ENCODE measurements at regions not wholly inside any gene's neighbourhood (a gene's known extent, or its start where the extent isn't known, plus 50 kb on each side); places are given as distances from the start of the nearest gene placed in this dataset.

- CTCF ChIA-PET, result interaction anchor here (0.9 to 1.3 kb wide), 2 partner anchors 14 to 15 kb away, joined by 3 read pairs; no protein-coding TSS in a partner anchor
- Histone ChIP-seq H3K27me3 (ENCODE audit: control insufficient read depth, insufficient read depth, low read length) (peaks cover 4% of the 10 kb centered on the region), H3K9me3 (ENCODE audit: control insufficient read depth, insufficient read depth, low read length) (no peaks in the 10 kb centered on the region), H3K27ac (ENCODE audit: low read depth, low read length) (no peak overlapping the region), H3K4me3 (ENCODE audit: low read depth, low read length) (no peak overlapping the region)
- no peak for DNase-seq (ENCODE audit: low read depth, low spot score)
- no peak for TF ChIP-seq CTCF (IDR thresholded peaks at IDR 0.05; ENCODE audit: low read depth, low read length)
- POLR2A ChIA-PET, result no interaction called here
These were observed 63.0 kb upstream of the IGLL5 start for GRCh38 chr22:22824340-22825212.

- Histone ChIP-seq H3K9me3 (ENCODE audit: control insufficient read depth, insufficient read depth, low read length) (no peaks in the 10 kb centered on the region), H3K27ac (ENCODE audit: low read depth, low read length) (no peak overlapping the region), H3K27me3 (ENCODE audit: control insufficient read depth, insufficient read depth, low read length) (peaks cover 4% of the 10 kb centered on the region), H3K4me3 (ENCODE audit: low read depth, low read length) (no peak overlapping the region)
- CTCF ChIA-PET, result interaction anchor here (1.3 kb wide), 1 partner anchor 16 kb away, joined by 3 read pairs; no protein-coding TSS in a partner anchor
- no peak for DNase-seq (ENCODE audit: low read depth, low spot score)
- POLR2A ChIA-PET, result no interaction called here
- TF ChIP-seq CTCF (IDR thresholded peaks at IDR 0.05; ENCODE audit: low read depth, low read length), result no peak
These were observed 62.4 kb upstream of the IGLL5 start for GRCh38 chr22:22825213-22825593.

GRCh38 chr22:22827187-22827939 is 60.3 kb upstream of the IGLL5 start:
- H3K27ac ChIP-seq (ENCODE audit: low read depth, low read length), result no peak overlapping the region
- no peaks in the 10 kb centered on the region for H3K9me3 ChIP-seq (ENCODE audit: control insufficient read depth, insufficient read depth, low read length)
- peaks cover 4% of the 10 kb centered on the region for H3K27me3 ChIP-seq (ENCODE audit: control insufficient read depth, insufficient read depth, low read length)
- no peak overlapping the region for H3K4me3 ChIP-seq (ENCODE audit: low read depth, low read length)
- CTCF ChIA-PET, result no interaction called here
- TF ChIP-seq CTCF (IDR thresholded peaks at IDR 0.05; ENCODE audit: low read depth, low read length), result no peak
- DNase-seq (ENCODE audit: low read depth, low spot score), result no peak
- POLR2A ChIA-PET, result no interaction called here

GRCh38 chr22:22830193-22830592 is 57.4 kb upstream of the IGLL5 start:
- no peak for TF ChIP-seq CTCF (IDR thresholded peaks at IDR 0.05; ENCODE audit: low read depth, low read length)
- CTCF ChIA-PET, result interaction anchor here (0.7 kb wide), 1 partner anchor 18 kb away, joined by 3 read pairs; no protein-coding TSS in a partner anchor
- H3K27me3 ChIP-seq (ENCODE audit: control insufficient read depth, insufficient read depth, low read length), result peaks cover 4% of the 10 kb centered on the region
- no peak for DNase-seq (ENCODE audit: low read depth, low spot score)
- POLR2A ChIA-PET, result no interaction called here
- no peaks in the 10 kb centered on the region for H3K9me3 ChIP-seq (ENCODE audit: control insufficient read depth, insufficient read depth, low read length)
- H3K27ac ChIP-seq (ENCODE audit: low read depth, low read length), result no peak overlapping the region
- no peak overlapping the region for H3K4me3 ChIP-seq (ENCODE audit: low read depth, low read length)

Measured in AG04450 (cell line).